ENCODE measurements at regions not wholly inside any gene's neighbourhood (a gene's known extent, or its start where the extent isn't known, plus 50 kb on each side); places are given as distances from the start of the nearest gene placed in this dataset.

DNA sequence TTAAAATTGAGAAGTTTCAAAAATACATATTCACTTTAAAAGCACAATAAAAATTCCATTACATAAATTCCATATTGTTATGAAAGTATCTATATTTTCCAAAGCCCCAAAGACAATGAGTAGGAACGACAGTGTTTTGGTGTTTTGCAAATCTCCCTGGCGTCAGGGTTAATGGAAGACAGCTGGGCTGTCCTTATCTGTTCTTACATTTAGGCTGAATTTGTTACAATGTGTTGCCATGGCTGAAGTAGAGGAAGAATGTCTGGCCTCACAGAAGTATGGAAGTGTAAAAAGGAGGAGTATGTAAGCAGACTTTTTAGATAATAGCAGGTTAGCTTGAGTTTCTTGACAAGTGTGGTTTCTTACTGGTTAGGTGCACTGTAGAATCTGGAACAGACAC lies 124.4 kb upstream of the SPATA13 start:
- H3K27ac ChIP-seq: peak overlapping the region; percentile 0
- H3K4me1 ChIP-seq: peaks cover 28% of the 10 kb centered on the region
- H3K36me3 ChIP-seq: no peaks in the 10 kb centered on the region
- no peaks in the 10 kb centered on the region for H3K27me3 ChIP-seq
- no peaks in the 10 kb centered on the region for H3K9me3 ChIP-seq
- no peak overlapping the region for H3K4me3 ChIP-seq
- TF ChIP-seq, protein P1, sequence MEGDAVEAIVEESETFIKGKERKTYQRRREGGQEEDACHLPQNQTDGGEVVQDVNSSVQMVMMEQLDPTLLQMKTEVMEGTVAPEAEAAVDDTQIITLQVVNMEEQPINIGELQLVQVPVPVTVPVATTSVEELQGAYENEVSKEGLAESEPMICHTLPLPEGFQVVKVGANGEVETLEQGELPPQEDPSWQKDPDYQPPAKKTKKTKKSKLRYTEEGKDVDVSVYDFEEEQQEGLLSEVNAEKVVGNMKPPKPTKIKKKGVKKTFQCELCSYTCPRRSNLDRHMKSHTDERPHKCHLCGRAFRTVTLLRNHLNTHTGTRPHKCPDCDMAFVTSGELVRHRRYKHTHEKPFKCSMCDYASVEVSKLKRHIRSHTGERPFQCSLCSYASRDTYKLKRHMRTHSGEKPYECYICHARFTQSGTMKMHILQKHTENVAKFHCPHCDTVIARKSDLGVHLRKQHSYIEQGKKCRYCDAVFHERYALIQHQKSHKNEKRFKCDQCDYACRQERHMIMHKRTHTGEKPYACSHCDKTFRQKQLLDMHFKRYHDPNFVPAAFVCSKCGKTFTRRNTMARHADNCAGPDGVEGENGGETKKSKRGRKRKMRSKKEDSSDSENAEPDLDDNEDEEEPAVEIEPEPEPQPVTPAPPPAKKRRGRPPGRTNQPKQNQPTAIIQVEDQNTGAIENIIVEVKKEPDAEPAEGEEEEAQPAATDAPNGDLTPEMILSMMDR (IDR thresholded peaks at IDR 0.05): no peak
- intact Hi-C loops (cut with DNase I): no loop called here
- no peak for DNase-seq
- no peak for ATAC-seq

DNA sequence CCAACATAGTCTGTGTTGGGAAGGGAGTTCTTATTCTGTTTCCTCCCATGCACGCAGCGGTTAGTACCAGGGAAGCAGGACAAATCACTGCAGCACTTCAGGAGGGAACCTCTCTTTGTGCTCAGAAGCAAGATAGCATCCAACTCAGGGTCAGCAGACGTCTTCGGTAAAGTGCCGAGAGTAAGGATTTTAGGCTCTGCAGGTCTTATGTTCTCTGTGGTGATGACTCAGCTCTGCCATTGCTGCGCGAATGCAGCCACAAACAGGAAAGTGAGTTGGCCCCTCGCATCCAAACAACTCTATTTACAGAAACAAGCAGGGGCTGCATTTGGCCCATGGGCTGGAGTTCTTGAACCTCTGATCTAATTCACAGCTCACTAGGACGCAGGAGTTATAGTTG lies 122.1 kb upstream of the SPATA13 start:
- H3K36me3 ChIP-seq: no peaks in the 10 kb centered on the region
- H3K4me3 ChIP-seq: no peak overlapping the region
- ATAC-seq: no peak
- intact Hi-C loops (cut with DNase I): no loop called here
- no peaks in the 10 kb centered on the region for H3K27me3 ChIP-seq
- DNase-seq: no peak
- H3K4me1 ChIP-seq: peaks cover 11% of the 10 kb centered on the region
- TF ChIP-seq, protein P1 (IDR thresholded peaks at IDR 0.05): no peak
- H3K27ac ChIP-seq: no peak overlapping the region
- H3K9me3 ChIP-seq: no peaks in the 10 kb centered on the region

DNA sequence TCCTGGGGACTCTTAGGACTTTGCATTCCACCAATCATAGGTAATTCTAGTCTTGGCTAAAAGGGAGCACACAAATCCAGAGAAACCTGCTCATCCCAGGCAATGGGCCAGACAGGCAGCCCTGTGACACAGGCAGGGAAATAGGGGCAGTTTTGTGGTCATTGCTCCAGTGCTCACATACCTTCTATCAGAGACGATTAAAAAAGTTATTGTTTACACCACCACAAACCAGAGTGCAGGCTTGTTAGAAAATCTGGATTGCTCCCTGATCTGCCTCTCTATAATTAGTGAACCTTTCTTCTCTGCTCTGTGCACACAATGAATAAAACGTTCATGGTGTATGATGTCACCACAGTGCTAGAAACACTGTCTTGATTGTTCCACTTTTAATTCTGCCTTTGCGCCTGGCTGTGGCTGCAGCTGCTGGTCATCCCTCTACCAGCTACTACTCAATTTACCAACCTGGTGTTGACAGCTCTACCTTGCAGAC lies 121.6 kb upstream of the SPATA13 start:
- no peaks in the 10 kb centered on the region for H3K36me3 ChIP-seq
- H3K4me1 ChIP-seq: peaks cover 9% of the 10 kb centered on the region
- H3K27me3 ChIP-seq: no peaks in the 10 kb centered on the region
- intact Hi-C loops (cut with DNase I): no loop called here
- H3K9me3 ChIP-seq: no peaks in the 10 kb centered on the region
- TF ChIP-seq, protein P1 (IDR thresholded peaks at IDR 0.05): no peak
- DNase-seq (no peak), ATAC-seq (no peak)
- no peak overlapping the region for H3K4me3 ChIP-seq
- H3K27ac ChIP-seq: no peak overlapping the region

DNA sequence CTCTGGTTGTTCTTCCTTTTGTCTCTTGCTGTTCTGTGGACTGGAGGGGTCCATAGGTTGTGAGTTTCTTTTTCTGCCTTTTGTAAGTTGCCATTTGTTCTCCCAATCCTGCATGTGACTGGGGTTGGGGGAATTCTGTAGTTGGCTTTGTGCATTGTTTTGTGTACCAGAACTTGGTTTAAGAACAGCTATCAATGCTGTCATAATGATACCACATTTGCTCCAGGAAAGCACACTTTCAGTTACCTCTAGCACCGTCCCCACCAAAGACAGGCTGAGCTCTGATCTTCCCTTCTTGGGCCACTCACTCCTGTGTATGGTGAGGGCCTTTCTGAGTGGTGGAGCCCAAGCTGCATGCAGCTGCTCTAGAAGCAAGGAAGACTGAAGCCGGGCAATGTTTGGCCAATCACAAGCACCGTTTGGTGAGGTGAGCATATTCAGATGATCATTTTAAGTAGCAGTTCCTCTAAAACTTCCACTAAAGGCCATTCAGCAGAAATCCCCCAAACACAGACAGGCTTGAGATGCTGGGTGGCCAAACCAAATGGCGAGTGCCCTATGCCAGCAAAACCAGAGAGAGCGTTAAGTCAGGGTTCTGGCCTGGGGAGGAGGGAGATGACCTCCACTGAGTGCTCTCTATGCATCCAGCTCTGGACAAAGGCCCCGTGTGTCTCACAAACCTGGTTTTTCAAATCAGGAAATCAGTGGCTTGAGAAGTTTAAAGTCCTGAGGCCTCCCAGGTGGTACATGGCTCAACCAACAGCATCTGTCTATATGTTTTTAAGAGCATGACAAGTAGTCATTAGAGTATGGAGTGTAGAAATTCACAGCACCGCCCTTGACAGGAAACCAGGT lies 120.7 kb upstream of the SPATA13 start:
- H3K27ac ChIP-seq: no peak overlapping the region
- intact Hi-C loops (cut with DNase I): no loop called here

DNA sequence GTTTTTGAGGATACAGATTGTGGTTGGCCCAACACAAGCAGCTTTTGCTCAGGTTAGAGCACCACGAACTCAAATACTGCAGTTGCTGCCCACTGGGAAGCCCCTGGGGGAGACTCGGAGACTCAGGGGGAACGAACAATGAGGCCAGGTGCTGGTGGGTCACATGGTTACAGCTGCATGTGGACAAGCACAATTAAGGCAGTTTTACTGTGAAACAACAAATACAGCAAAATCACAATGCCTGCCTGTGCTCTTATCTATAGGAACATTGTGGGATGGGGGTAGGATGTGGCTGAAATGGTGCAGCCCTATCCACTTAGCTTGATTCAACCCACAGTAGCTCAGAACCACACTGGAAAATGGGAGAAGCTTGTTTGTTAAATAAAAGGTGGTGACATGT lies 119.7 kb upstream of the SPATA13 start:
- Histone ChIP-seq H3K27me3 (no peaks in the 10 kb centered on the region), H3K36me3 (no peaks in the 10 kb centered on the region), H3K4me3 (no peak overlapping the region), H3K4me1 (peaks cover 5% of the 10 kb centered on the region), H3K9me3 (no peaks in the 10 kb centered on the region), H3K27ac (no peak overlapping the region)
- no peak for ATAC-seq
- no peak for DNase-seq
- TF ChIP-seq, protein P1 (IDR thresholded peaks at IDR 0.05): no peak
- intact Hi-C loops (cut with DNase I): no loop called here

More for the DNA sequence above, 120.7 kb upstream of the SPATA13 start:
- Histone ChIP-seq H3K4me1 (peaks cover 5% of the 10 kb centered on the region), H3K36me3 (no peaks in the 10 kb centered on the region), H3K4me3 (no peak overlapping the region), H3K27me3 (no peaks in the 10 kb centered on the region), H3K9me3 (no peaks in the 10 kb centered on the region)
- ATAC-seq: no peak
- no peak for DNase-seq
- TF ChIP-seq, protein P1 (IDR thresholded peaks at IDR 0.05): no peak

Measured in upper lobe of right lung (tissue), 1 donor.